ENCODE measurements at regions not wholly inside any gene's neighbourhood (a gene's known extent, or its start where the extent isn't known, plus 50 kb on each side); places are given as distances from the start of the nearest gene placed in this dataset.

DNA sequence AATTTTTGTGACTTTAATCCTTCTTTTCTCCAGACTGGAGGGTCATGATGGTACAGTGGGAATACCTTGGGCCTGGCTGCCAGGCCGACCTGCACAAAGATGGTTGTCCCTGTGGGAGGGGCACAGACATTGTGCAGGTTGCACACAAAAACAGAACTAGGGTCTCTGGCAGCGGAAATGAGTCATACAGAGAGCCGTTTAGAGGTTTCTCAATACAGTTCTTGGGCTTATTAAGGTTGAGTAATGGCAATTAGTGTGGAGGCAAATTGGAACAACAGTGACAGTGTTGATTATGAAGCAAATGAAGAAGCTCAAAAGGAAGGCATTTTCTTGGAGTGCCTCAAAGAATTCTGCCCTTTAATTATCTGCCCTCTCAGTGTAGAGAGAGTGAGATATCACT, 173.6 kb downstream of the TENT4A start:
- Histone ChIP-seq H2BK20ac (ENCODE audit: low read length) (no peak overlapping the region), H2AFZ (ENCODE audit: low read length) (no peak overlapping the region), H4K8ac (ENCODE audit: extremely low read depth, insufficient read depth, low read length) (no peak overlapping the region), H3K4ac (replicated peaks; ENCODE audit: insufficient read length, low read depth, low read length) (no peak overlapping the region), H2AK5ac (ENCODE audit: low read depth, low read length) (no peak overlapping the region), H3K4me3 (ENCODE audit: extremely low read depth in 1 of 4, insufficient read depth in 2 of 4, low read depth in 3 of 4, low read length in 4 of 4) (no peak overlapping the region), H3K79me1 (ENCODE audit: low read depth, low read length) (no peaks in the 10 kb centered on the region), H2BK12ac (ENCODE audit: low read depth, low read length) (no peak overlapping the region), H2BK5ac (ENCODE audit: low read depth, low read length) (no peak overlapping the region), H4K20me1 (replicated peaks in 1 of 2; ENCODE audit: control insufficient read depth in 1 of 2, insufficient read depth in 2 of 2, low read length in 2 of 2) (no peaks in the 10 kb centered on the region), H3K79me2 (ENCODE audit: control insufficient read depth in 1 of 2, insufficient read depth in 2 of 2, low read length in 2 of 2) (no peaks in the 10 kb centered on the region), H3K27ac (ENCODE audit: low read depth, low read length) (no peak overlapping the region), H2BK15ac (ENCODE audit: low read length) (no peak overlapping the region), H3K4me2 (ENCODE audit: insufficient read depth in 1 of 2, low read depth in 2 of 2, low read length in 2 of 2) (no peak overlapping the region), H3K14ac (ENCODE audit: insufficient read length) (no peak overlapping the region), H3K23ac (ENCODE audit: insufficient read length) (no peak overlapping the region), H3K9ac (replicated peaks in 1 of 4; ENCODE audit: extremely low read depth in 1 of 4, low read depth in 3 of 4, low read length in 3 of 4) (no peak overlapping the region), H3K56ac (replicated peaks; ENCODE audit: insufficient read length, low read depth, low read length) (no peak overlapping the region), H2BK120ac (replicated peaks; ENCODE audit: low read depth, low read length) (no peak overlapping the region), H3K27me3 (replicated peaks in 1 of 4; ENCODE audit: control insufficient read depth in 3 of 4, extremely low read depth in 1 of 4, insufficient read depth in 3 of 4, low read length in 3 of 4) (no peaks in the 10 kb centered on the region), H3K9me3 (ENCODE audit: insufficient read depth in 2 of 2, low read depth in 1 of 2, low read length in 1 of 2) (peaks cover 14 to 32% of the 10 kb centered on the region in 2 experiments), H3K18ac (ENCODE audit: extremely low read depth, low read length) (no peak overlapping the region), H4K5ac (ENCODE audit: insufficient read length, low read depth, low read length) (no peak overlapping the region), H3K4me1 (replicated peaks in 1 of 4; ENCODE audit: control insufficient read depth in 3 of 4, insufficient read depth in 4 of 4, low read length in 3 of 4) (no peaks in the 10 kb centered on the region), H4K91ac (replicated peaks; ENCODE audit: insufficient read length, low read length) (no peak overlapping the region), H3K36me3 (ENCODE audit: control insufficient read depth in 2 of 4, insufficient read depth in 4 of 4, low read length in 3 of 4) (0 out of 8 replicates have a peak, but pooled peaks cover 0 to 4% (median 0%) of the 10 kb centered on the region in 4 experiments), H3K23me2 (ENCODE audit: low read depth, low read length) (no peaks in the 10 kb centered on the region; the same call in 1 of the 2 replicates)
- POLR2A ChIA-PET (ENCODE audit: partially characterized antibody), result no interaction called here
- FAIRE-seq, result no peak
- CTCF ChIA-PET (ENCODE audit: partially characterized antibody), result interaction anchor here (0.9 kb wide), 1 partner anchor 67 kb away, joined by 3 read pairs; no protein-coding TSS in a partner anchor
- no peak for DNase-seq (ENCODE audit: low read depth in 1 of 2, low spot score in 2 of 2)
- TF ChIP-seq GABPA (IDR thresholded peaks at IDR 0.05; ENCODE audit: borderline replicate concordance, insufficient read depth, low read length), result no peak
- TF ChIP-seq JUN (IDR thresholded peaks at IDR 0.05; ENCODE audit: low read depth, low read length), result no peak
- no peak for TF ChIP-seq ATF2 (IDR thresholded peaks at IDR 0.05; ENCODE audit: low read length)
- no peak for TF ChIP-seq BACH1 (IDR thresholded peaks at IDR 0.05; ENCODE audit: low read length)
- 74% methylated on average over 3 of the region's 3 CpGs; no CpG with 5 or more reads in 1 of the 2 experiments for WGBS, 2 experiments (ENCODE audit: extremely low coverage in 1 of 2, insufficient coverage in 1 of 2, insufficient read length in 1 of 2, insufficient replicate concordance in 2 of 2, low coverage in 1 of 2, low lambda C conversion rate in 2 of 2, missing lambda C conversion rate in 1 of 2)

Measured in H1 (cell line).